ENCODE measurements at regions not wholly inside any gene's neighbourhood (a gene's known extent, or its start where the extent isn't known, plus 50 kb on each side); places are given as distances from the start of the nearest gene placed in this dataset.
"Not testable (repeated sequence)": the region's sequence is repeated elsewhere in the genome, so short reads cannot be mapped to it uniquely, and the experiment has no call there.

DNA sequence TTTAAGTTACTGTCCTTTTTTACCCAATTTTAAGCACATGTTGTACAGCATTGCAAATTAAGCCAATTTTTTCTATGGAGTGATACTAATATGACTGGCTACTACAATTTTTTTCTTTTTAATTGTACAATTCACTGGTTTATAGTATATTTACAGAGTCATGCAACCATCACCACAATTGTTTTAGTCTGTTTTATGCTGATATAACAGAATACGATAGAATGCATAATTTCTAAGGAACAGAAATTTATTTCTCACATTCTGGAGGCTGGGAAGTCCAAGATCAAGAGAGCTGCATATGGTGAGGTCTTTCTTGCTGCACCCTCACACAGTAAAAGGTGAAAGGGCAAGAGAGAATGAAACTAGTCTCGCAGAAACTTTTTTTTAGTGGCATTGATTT is 125.3 kb downstream of the GLUD2 start:
- Histone ChIP-seq H3K27ac (replicated peaks) (no peak overlapping the region), H3K36me3 (no peaks in the 10 kb centered on the region), H3K4me1 (no peaks in the 10 kb centered on the region), H3K27me3 (ENCODE audit: low read depth) (no peaks in the 10 kb centered on the region), H3K9me3 (replicated peaks) (no peaks in the 10 kb centered on the region), H3K4me3 (no peak overlapping the region)
- TF ChIP-seq, protein P1, sequence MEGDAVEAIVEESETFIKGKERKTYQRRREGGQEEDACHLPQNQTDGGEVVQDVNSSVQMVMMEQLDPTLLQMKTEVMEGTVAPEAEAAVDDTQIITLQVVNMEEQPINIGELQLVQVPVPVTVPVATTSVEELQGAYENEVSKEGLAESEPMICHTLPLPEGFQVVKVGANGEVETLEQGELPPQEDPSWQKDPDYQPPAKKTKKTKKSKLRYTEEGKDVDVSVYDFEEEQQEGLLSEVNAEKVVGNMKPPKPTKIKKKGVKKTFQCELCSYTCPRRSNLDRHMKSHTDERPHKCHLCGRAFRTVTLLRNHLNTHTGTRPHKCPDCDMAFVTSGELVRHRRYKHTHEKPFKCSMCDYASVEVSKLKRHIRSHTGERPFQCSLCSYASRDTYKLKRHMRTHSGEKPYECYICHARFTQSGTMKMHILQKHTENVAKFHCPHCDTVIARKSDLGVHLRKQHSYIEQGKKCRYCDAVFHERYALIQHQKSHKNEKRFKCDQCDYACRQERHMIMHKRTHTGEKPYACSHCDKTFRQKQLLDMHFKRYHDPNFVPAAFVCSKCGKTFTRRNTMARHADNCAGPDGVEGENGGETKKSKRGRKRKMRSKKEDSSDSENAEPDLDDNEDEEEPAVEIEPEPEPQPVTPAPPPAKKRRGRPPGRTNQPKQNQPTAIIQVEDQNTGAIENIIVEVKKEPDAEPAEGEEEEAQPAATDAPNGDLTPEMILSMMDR (IDR thresholded peaks at IDR 0.05; ENCODE audit: borderline replicate concordance), result no peak
- no peak for DNase-seq
- intact Hi-C loops (cut with micrococcal nuclease), result no loop called here

DNA sequence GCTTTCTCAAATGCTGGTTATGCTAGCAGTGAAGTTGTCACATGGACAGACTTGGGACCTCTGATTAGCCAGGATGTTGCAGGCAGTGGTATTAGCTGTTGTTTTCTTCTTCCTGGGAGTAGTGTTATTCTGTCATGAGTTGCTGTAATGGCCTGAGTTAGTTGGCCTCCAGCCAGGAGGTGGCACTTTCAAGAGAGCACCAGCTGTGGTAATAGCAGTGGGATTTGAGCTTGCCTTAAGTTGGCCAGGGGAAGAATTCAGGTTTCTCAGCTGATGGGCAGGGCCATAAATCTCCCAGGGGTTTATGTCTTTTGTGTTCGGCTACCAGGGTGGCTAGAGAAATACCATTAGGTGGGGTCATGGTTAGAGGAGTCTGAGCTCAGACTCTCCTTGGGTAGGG is 132.6 kb downstream of the GLUD2 start:
- intact Hi-C loops (cut with micrococcal nuclease), result no loop called here
- Histone ChIP-seq H3K4me1 (no peaks in the 10 kb centered on the region), H3K9me3 (replicated peaks) (no peaks in the 10 kb centered on the region), H3K36me3 (no peaks in the 10 kb centered on the region), H3K27ac (replicated peaks) (no peak overlapping the region), H3K4me3 (no peak overlapping the region), H3K27me3 (ENCODE audit: low read depth) (no peaks in the 10 kb centered on the region)
- DNase-seq, result no peak
- TF ChIP-seq, protein P1 (IDR thresholded peaks at IDR 0.05; ENCODE audit: borderline replicate concordance), result no peak

DNA sequence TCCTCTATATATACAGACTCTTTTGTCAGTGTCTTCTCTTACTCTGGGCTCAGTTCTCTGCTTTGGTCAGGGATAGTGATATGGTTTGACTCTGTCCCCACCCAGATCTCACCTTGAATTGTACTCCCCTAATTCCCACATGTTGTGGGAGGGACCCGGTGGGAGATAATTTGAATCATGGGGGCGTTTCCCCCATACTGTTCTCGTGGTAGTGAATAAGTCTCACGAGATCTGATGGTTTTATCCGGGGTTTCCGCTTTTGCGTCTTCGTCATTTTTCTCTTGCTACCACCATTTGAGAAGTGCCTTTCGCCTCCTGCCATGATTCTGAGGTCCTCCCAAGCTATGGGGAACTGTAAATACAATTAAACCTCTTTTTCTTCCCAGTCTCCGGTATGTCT is 144.4 kb downstream of the GLUD2 start:
- no peaks in the 10 kb centered on the region for H3K27me3 ChIP-seq (ENCODE audit: low read depth)
- no peak overlapping the region for H3K27ac ChIP-seq (replicated peaks)
- no peaks in the 10 kb centered on the region for H3K36me3 ChIP-seq
- H3K9me3 ChIP-seq (replicated peaks), result no peaks in the 10 kb centered on the region
- intact Hi-C loops (cut with micrococcal nuclease), result no loop called here
- no peaks in the 10 kb centered on the region for H3K4me1 ChIP-seq
- H3K4me3 ChIP-seq, result no peak overlapping the region
- TF ChIP-seq, protein P1 (IDR thresholded peaks at IDR 0.05; ENCODE audit: borderline replicate concordance), result no peak
- DNase-seq, result no peak

DNA sequence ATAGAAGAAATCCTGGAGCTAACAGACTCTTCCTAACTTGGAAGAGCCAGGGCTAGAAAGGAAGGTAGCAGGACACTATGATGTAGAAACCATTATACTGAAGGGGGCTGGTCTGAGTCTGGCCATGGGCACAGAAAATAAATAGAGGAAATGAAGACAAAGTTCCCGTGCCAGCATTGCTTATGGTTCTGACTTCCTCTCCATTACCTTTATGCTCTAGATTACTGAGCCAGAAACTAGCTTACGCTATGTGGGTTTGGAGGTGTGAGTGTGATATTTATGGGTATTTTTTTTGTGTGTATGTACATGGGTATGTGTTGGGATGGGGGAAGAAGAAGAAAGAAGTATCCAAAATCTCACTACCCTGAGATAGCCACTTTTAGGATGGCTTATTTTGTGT is 148.3 kb downstream of the GLUD2 start:
- H3K27ac ChIP-seq (replicated peaks), result no peak overlapping the region
- H3K27me3 ChIP-seq (ENCODE audit: low read depth), result no peaks in the 10 kb centered on the region
- intact Hi-C loops (cut with micrococcal nuclease), result no loop called here
- no peak for DNase-seq
- H3K9me3 ChIP-seq (replicated peaks), result no peaks in the 10 kb centered on the region
- H3K4me3 ChIP-seq, result no peak overlapping the region
- H3K36me3 ChIP-seq, result no peaks in the 10 kb centered on the region
- TF ChIP-seq, protein P1 (IDR thresholded peaks at IDR 0.05; ENCODE audit: borderline replicate concordance), result no peak
- no peaks in the 10 kb centered on the region for H3K4me1 ChIP-seq

DNA sequence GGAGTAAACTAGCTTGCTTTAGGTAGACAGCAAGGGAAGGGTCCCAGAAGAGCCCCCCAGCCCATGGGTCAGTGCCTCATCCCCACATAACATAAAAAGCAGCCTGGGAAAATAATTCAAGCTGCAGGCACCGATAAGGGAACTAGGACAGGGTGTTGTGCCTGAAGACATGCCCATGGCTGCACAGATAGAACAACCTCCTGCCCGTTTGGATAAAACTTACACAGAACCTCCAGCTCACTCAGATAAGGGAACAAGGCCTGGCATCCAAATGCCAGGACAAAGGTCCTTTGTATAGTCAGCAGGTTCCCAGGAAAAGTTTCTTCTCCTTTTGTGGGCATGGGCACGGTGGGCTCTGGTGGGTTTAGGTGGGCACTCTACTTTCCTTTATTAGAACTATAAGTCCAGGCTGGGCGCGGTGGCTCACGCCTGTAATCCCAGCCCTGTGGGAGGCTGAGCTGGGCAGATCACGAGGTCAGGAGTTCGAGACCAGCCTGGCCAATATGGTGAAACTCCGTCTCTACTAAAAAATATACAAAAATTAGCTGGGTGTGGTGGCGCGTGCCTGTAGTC is 149.5 kb downstream of the GLUD2 start:
- peak overlapping the region; percentile 32 for H3K4me3 ChIP-seq
- H3K27me3 ChIP-seq (ENCODE audit: low read depth); H3K27ac ChIP-seq (replicated peaks); H3K36me3 ChIP-seq; intact Hi-C loops (cut with micrococcal nuclease); DNase-seq; H3K9me3 ChIP-seq (replicated peaks); H3K4me1 ChIP-seq: not testable (repeated sequence)

DNA sequence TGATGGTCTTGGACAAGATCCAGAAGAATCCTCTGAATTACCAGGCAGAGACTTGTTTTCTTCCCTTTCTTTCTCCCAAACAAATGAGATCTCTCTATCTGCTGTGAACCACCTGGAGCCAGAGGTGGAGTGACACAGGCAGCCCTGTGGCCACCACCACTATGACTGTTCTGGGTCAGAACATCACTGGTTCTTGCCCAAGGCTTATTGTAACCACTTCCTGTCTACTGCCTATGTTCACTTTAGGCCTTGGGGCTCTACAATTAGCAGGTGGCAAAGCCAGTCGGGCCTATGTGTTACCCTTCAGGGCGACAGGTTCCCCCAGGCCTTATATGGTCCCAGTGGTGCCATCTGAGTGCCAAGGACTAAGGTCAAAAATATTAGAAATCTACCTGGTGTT is 161.2 kb downstream of the GLUD2 start:
- TF ChIP-seq, protein P1 (IDR thresholded peaks at IDR 0.05; ENCODE audit: borderline replicate concordance), result no peak
- intact Hi-C loops (cut with micrococcal nuclease), result no loop called here
- H3K9me3 ChIP-seq (replicated peaks), result no peaks in the 10 kb centered on the region
- no peaks in the 10 kb centered on the region for H3K36me3 ChIP-seq
- H3K4me1 ChIP-seq, result no peaks in the 10 kb centered on the region
- no peak overlapping the region for H3K27ac ChIP-seq (replicated peaks)
- no peak overlapping the region for H3K4me3 ChIP-seq
- H3K27me3 ChIP-seq (ENCODE audit: low read depth), result no peaks in the 10 kb centered on the region
- DNase-seq, result no peak

Data from left ventricle myocardium inferior (tissue), 1 donor.